ENCODE measurements at regions not wholly inside any gene's neighbourhood (a gene's known extent, or its start where the extent isn't known, plus 50 kb on each side); places are given as distances from the start of the nearest gene placed in this dataset.

- no peak overlapping the region for H3K4me3 ChIP-seq (ENCODE audit: low read depth, low read length)
- no peak for TF ChIP-seq CTCF (IDR thresholded peaks at IDR 0.05; ENCODE audit: low read depth, low read length)
These were observed 703.2 kb upstream of the CCDC54 start for GRCh38 chr3:106673926-106674569.

- no peak for TF ChIP-seq CTCF (IDR thresholded peaks at IDR 0.05; ENCODE audit: low read depth, low read length)
- H3K4me3 ChIP-seq (ENCODE audit: low read depth, low read length) = no peak overlapping the region
These were observed 701.8 kb upstream of the CCDC54 start for GRCh38 chr3:106675451-106675850.

GRCh38 chr3:106678657-106679390 is 698.4 kb upstream of the CCDC54 start:
- no peak overlapping the region for H3K4me3 ChIP-seq (ENCODE audit: low read depth, low read length)
- TF ChIP-seq CTCF (IDR thresholded peaks at IDR 0.05; ENCODE audit: low read depth, low read length) = no peak

GRCh38 chr3:106683953-106684620 is 693.2 kb upstream of the CCDC54 start:
- no peak overlapping the region for H3K4me3 ChIP-seq (ENCODE audit: low read depth, low read length)
- TF ChIP-seq CTCF (IDR thresholded peaks at IDR 0.05; ENCODE audit: low read depth, low read length) = no peak

GRCh38 chr3:106685745-106686144 is 691.5 kb upstream of the CCDC54 start:
- H3K4me3 ChIP-seq (ENCODE audit: low read depth, low read length) = no peak overlapping the region
- TF ChIP-seq CTCF (IDR thresholded peaks at IDR 0.05; ENCODE audit: low read depth, low read length) = no peak

- no peak for TF ChIP-seq CTCF (IDR thresholded peaks at IDR 0.05; ENCODE audit: low read depth, low read length)
- H3K4me3 ChIP-seq (ENCODE audit: low read depth, low read length) = no peak overlapping the region
These were observed 689.3 kb upstream of the CCDC54 start for GRCh38 chr3:106687905-106688304.

- TF ChIP-seq CTCF (IDR thresholded peaks at IDR 0.05; ENCODE audit: low read depth, low read length) = no peak
- no peak overlapping the region for H3K4me3 ChIP-seq (ENCODE audit: low read depth, low read length)
These were observed 688.8 kb upstream of the CCDC54 start for GRCh38 chr3:106688464-106688863.

Data from WI38 (cell line).